H1 (cell line): ENCODE measurements at regions not wholly inside any gene's neighbourhood (a gene's known extent, or its start where the extent isn't known, plus 50 kb on each side); places are given as distances from the start of the nearest gene placed in this dataset.

Experiments
- TAF7 ChIP-seq: optimal IDR thresholded peaks from 2 replicates; pipeline ENCODE3; 2011; ENCODE audit warnings: low read depth, mild to moderate bottlenecking, inconsistent platforms, low read length, moderate library complexity, borderline replicate concordance

- no peak for TF ChIP-seq TAF7
- TF ChIP-seq, all 59 proteins: peak for 0
Observed at GRCh38 chr6:78605909-78606446, 261.4 kb upstream of the IRAK1BP1 start (continued).
